ENCODE measurements at regions not wholly inside any gene's neighbourhood (a gene's known extent, or its start where the extent isn't known, plus 50 kb on each side); places are given as distances from the start of the nearest gene placed in this dataset.

GRCh38 chr2:180523621-180524340 is 456.6 kb upstream of the UBE2E3 start:
- no peak for DNase-seq

- peak; percentile 26 for DNase-seq
Measured at GRCh38 chr2:180520921-180521581, 459.4 kb upstream of the UBE2E3 start.

GRCh38 chr2:180520206-180520605 is 460.2 kb upstream of the UBE2E3 start:
- no peak for DNase-seq

GRCh38 chr2:180519276-180519675 is 461.1 kb upstream of the UBE2E3 start:
- no peak for DNase-seq

- DNase-seq, result no peak
Measured at GRCh38 chr2:180516232-180516631, 464.2 kb upstream of the UBE2E3 start.

- DNase-seq, result no peak
Measured at GRCh38 chr2:180513389-180513788, 467.0 kb upstream of the UBE2E3 start.

GRCh38 chr2:180508458-180508857 is 471.9 kb upstream of the UBE2E3 start:
- no peak for DNase-seq

- no peak for DNase-seq
Measured at GRCh38 chr2:180507028-180507427, 473.4 kb upstream of the UBE2E3 start.

- DNase-seq, result no peak
Measured at GRCh38 chr2:180505203-180505602, 475.2 kb upstream of the UBE2E3 start.

- no peak for DNase-seq
Measured at GRCh38 chr2:180497621-180498152, 482.7 kb upstream of the UBE2E3 start.

- no peak for DNase-seq
Measured at GRCh38 chr2:180495606-180496005, 484.8 kb upstream of the UBE2E3 start.

- DNase-seq, result no peak
Measured at GRCh38 chr2:180494286-180494685, 486.1 kb upstream of the UBE2E3 start.

GRCh38 chr2:180482696-180483095 is 475.6 kb upstream of the CWC22 start:
- DNase-seq, result no peak

GRCh38 chr2:180481998-180482397 is 474.9 kb upstream of the CWC22 start:
- DNase-seq, result no peak

GRCh38 chr2:180478883-180479282 is 471.8 kb upstream of the CWC22 start:
- no peak for DNase-seq

GRCh38 chr2:180474716-180475115 is 467.6 kb upstream of the CWC22 start:
- DNase-seq, result peak; percentile 31

GRCh38 chr2:180473456-180473855 is 466.4 kb upstream of the CWC22 start:
- no peak for DNase-seq

- no peak for DNase-seq
Measured at GRCh38 chr2:180472133-180472532, 465.0 kb upstream of the CWC22 start.

GRCh38 chr2:180463608-180464007 is 456.5 kb upstream of the CWC22 start:
- no peak for DNase-seq

GRCh38 chr2:180461761-180462160 is 454.7 kb upstream of the CWC22 start:
- DNase-seq, result no peak

- no peak for DNase-seq
Measured at GRCh38 chr2:180456801-180457200, 449.7 kb upstream of the CWC22 start.

- DNase-seq, result no peak
Measured at GRCh38 chr2:180450841-180451240, 443.7 kb upstream of the CWC22 start.

- DNase-seq, result no peak
Measured at GRCh38 chr2:180449171-180449915, 442.2 kb upstream of the CWC22 start.

GRCh38 chr2:180446492-180446891 is 439.4 kb upstream of the CWC22 start:
- DNase-seq, result no peak

Data from NCI-H1417 treated with DMSO at 0.1 percent for 48 hours (cell line).